ENCODE measurements at regions not wholly inside any gene's neighbourhood (a gene's known extent, or its start where the extent isn't known, plus 50 kb on each side); places are given as distances from the start of the nearest gene placed in this dataset.
"Not testable (repeated sequence)": the region's sequence is repeated elsewhere in the genome, so short reads cannot be mapped to it uniquely, and the experiment has no call there.

DNA sequence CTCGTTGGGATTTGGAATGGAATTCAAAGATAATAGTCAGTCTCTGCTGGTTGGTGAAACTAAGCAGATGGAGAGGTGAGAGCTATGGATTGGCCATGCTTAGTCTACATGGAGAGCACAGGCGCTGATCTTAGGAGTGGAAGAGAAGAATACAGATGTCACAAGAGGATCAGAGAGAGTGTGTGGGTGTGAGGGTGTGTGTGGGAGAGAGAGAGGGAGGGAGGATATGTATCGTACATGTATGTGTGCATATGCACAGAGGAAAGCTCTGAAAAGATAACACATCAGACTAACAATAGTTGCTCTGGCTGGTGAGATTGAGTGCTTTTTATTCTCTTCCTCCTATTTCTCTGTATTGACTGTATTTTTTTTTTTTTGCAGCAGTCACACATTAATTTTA, 686.2 kb upstream of the TBX3 start:
- in situ Hi-C loops (cut with MboI; ENCODE audit: low sequenced_read_pairs in 4 of 4) = no loop called here
- Histone ChIP-seq H3K27ac (no peak overlapping the region), H3K9me3 (no peaks in the 10 kb centered on the region), H3K4me1 (no peaks in the 10 kb centered on the region), H3K4me3 (no peak overlapping the region), H3K27me3 (no peaks in the 10 kb centered on the region), H3K36me3 (no peaks in the 10 kb centered on the region)
- ATAC-seq = no peak
- intact Hi-C loops (cut with DNase I; ENCODE audit: low total_unique reads) = no loop called here
- no peak for DNase-seq
- TF ChIP-seq, protein P1, sequence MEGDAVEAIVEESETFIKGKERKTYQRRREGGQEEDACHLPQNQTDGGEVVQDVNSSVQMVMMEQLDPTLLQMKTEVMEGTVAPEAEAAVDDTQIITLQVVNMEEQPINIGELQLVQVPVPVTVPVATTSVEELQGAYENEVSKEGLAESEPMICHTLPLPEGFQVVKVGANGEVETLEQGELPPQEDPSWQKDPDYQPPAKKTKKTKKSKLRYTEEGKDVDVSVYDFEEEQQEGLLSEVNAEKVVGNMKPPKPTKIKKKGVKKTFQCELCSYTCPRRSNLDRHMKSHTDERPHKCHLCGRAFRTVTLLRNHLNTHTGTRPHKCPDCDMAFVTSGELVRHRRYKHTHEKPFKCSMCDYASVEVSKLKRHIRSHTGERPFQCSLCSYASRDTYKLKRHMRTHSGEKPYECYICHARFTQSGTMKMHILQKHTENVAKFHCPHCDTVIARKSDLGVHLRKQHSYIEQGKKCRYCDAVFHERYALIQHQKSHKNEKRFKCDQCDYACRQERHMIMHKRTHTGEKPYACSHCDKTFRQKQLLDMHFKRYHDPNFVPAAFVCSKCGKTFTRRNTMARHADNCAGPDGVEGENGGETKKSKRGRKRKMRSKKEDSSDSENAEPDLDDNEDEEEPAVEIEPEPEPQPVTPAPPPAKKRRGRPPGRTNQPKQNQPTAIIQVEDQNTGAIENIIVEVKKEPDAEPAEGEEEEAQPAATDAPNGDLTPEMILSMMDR (IDR thresholded peaks at IDR 0.05 in 4 of 5, conservative IDR thresholded peaks at IDR 0.05 in 1 of 5) = no peak
- TF ChIP-seq POLR2A (IDR thresholded peaks at IDR 0.05) = no peak

DNA sequence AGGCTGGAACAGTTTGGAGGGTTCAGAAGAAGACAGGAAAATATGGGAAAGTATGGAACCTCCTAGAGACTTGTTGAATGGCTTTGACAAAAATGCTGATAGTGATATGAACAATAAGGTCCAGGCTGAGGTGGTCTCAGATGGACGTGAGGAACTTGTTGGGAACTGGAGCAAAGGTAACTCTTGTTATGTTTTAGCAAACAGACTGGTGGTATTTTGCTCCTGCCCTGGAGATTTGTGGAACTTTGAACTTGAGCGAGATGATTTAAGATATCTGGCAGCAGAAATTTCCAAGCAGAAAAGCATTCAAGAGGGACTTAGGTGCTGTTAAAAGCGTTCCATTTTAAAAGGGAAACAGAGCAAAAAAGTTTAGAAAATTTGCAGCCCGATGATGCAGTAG, 682.3 kb upstream of the TBX3 start:
- in situ Hi-C loops (cut with MboI; ENCODE audit: low sequenced_read_pairs in 4 of 4); H3K27me3 ChIP-seq; ATAC-seq; H3K4me3 ChIP-seq; DNase-seq; H3K4me1 ChIP-seq; H3K36me3 ChIP-seq; H3K9me3 ChIP-seq; H3K27ac ChIP-seq; intact Hi-C loops (cut with DNase I; ENCODE audit: low total_unique reads): not testable (repeated sequence)

DNA sequence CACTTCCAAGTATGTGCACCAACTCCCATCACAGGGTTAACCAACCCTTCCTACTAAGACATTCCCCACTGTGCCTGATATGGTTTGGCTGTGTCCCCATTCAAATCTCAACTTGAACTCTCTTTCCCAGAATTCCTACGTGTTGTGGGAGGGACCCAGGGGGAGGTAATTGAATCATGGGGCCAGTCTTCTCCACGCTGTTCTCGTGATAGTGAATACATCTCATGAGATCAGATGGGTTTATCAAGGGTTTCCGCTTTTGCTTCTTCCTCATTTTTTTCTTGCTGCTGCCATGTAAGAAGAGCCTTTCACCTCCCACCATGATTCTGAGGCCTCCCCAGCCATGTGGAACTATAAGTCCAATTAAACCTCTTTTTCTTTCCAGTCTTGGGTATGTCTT, 681.8 kb upstream of the TBX3 start:
- H3K4me1 ChIP-seq; ATAC-seq; DNase-seq; H3K27ac ChIP-seq; H3K36me3 ChIP-seq; in situ Hi-C loops (cut with MboI; ENCODE audit: low sequenced_read_pairs in 4 of 4); H3K27me3 ChIP-seq; H3K9me3 ChIP-seq; intact Hi-C loops (cut with DNase I; ENCODE audit: low total_unique reads); H3K4me3 ChIP-seq: not testable (repeated sequence)

GRCh38 chr12:115364921-115365320, 680.9 kb upstream of the TBX3 start:
- H3K36me3 ChIP-seq = no peaks in the 10 kb centered on the region

DNA sequence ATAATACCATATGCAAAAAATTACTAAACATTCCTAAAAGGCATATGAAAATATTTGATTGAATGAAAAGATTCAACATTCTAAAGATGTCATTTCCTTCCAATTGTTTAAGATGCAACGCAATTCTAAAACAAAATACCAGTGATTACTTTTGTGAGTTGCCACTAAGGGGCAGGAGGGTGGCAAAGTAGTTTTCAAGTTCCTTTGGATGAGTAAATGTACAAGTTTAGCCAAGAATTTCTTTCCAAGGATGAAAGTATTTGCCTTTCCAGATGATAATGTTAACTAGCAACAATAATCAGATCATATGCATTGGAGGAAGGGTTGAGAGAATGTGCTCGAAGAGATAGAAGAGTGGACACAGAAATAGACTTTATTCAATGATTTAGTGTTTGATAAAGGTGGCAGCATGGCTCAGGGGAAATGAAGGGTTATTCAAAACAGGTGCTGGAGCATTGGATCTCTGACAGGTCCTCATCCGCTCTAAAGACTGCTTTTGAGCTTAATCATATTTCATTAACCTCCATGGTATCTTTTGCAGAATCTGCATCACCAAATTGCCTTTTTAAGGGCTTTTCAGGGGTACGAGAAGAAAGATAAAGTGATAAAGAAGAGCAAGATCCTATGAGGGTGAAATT, 678.5 kb upstream of the TBX3 start:
- no peak overlapping the region for H3K4me3 ChIP-seq
- no peaks in the 10 kb centered on the region for H3K4me1 ChIP-seq
- in situ Hi-C loops (cut with MboI; ENCODE audit: low sequenced_read_pairs in 4 of 4) = no loop called here
- intact Hi-C loops (cut with DNase I; ENCODE audit: low total_unique reads) = no loop called here
- no peaks in the 10 kb centered on the region for H3K36me3 ChIP-seq
- TF ChIP-seq, protein P1 (IDR thresholded peaks at IDR 0.05 in 4 of 5, conservative IDR thresholded peaks at IDR 0.05 in 1 of 5) = no peak
- TF ChIP-seq POLR2A (IDR thresholded peaks at IDR 0.05) = no peak
- H3K27me3 ChIP-seq = no peaks in the 10 kb centered on the region
- DNase-seq (no peak), ATAC-seq (no peak)
- no peak overlapping the region for H3K27ac ChIP-seq
- no peaks in the 10 kb centered on the region for H3K9me3 ChIP-seq

More at GRCh38 chr12:115364921-115365320, 680.9 kb upstream of the TBX3 start:
- Histone ChIP-seq H3K27me3 (no peaks in the 10 kb centered on the region), H3K27ac (no peak overlapping the region), H3K4me3 (no peak overlapping the region), H3K4me1 (no peaks in the 10 kb centered on the region), H3K9me3 (no peaks in the 10 kb centered on the region)
- no peak for ATAC-seq
- no peak for TF ChIP-seq POLR2A (IDR thresholded peaks at IDR 0.05)
- TF ChIP-seq, protein P1 (IDR thresholded peaks at IDR 0.05 in 4 of 5, conservative IDR thresholded peaks at IDR 0.05 in 1 of 5) = no peak
- intact Hi-C loops (cut with DNase I; ENCODE audit: low total_unique reads) = no loop called here
- no peak for DNase-seq
- in situ Hi-C loops (cut with MboI; ENCODE audit: low sequenced_read_pairs in 4 of 4) = no loop called here

DNA sequence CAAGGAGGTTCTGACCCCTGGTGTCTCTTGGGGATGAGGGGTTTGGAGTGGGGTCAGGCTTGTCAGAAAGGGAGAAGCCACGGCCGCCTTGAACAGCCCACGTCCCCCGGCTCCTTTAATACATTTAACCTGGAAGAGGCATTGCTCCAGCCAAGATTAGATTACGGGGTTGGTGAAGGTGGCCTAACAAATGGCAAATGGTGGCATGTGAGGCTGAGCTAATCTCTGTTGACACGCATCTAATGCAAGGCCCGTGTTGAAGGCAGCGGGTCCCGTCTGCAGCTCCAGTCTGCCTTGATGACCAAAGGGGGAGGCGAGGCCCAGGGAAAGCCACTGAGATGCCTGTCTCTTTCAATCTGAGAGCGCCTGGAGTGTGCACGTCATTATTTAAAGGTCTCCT, 673.7 kb upstream of the TBX3 start:
- no peaks in the 10 kb centered on the region for H3K36me3 ChIP-seq
- intact Hi-C loops (cut with DNase I; ENCODE audit: low total_unique reads) = no loop called here
- in situ Hi-C loops (cut with MboI; ENCODE audit: low sequenced_read_pairs in 4 of 4) = no loop called here
- H3K4me3 ChIP-seq = no peak overlapping the region
- TF ChIP-seq POLR2A (IDR thresholded peaks at IDR 0.05) = no peak
- TF ChIP-seq, protein P1 (IDR thresholded peaks at IDR 0.05 in 4 of 5, conservative IDR thresholded peaks at IDR 0.05 in 1 of 5) = no peak
- no peaks in the 10 kb centered on the region for H3K27me3 ChIP-seq
- H3K4me1 ChIP-seq = no peaks in the 10 kb centered on the region
- DNase-seq = no peak
- H3K27ac ChIP-seq = no peak overlapping the region
- no peaks in the 10 kb centered on the region for H3K9me3 ChIP-seq
- no peak for ATAC-seq

Measured in gastrocnemius medialis (tissue), 4 donors.